AG04449 (cell line): ENCODE measurements at regions not wholly inside any gene's neighbourhood (a gene's known extent, or its start where the extent isn't known, plus 50 kb on each side); places are given as distances from the start of the nearest gene placed in this dataset.

Source experiments
- CTCF ChIA-PET: fragments of 350-600 bp; formaldehyde crosslinking; extraction: SDS; loops from one replicate; lab custom pipeline; 2021; ENCODE audit warnings: antibody characterized with exemption; lab: Yijun Ruan, JAX
- POLR2A ChIA-PET: fragments of 400-600, 350-600 bp; formaldehyde crosslinking; extraction: SDS; loops from one replicate; lab custom pipeline; 2020; ENCODE audit warnings: antibody characterized with exemption, inconsistent platforms; lab: Yijun Ruan, JAX
- DNase-seq: peaks from one replicate; pipeline ENCODE4 v3.0.0-alpha.2; 2010; ENCODE audit warnings: low read depth, low spot score
- H3K4me3 ChIP-seq: 2 replicates; pipeline ENCODE4 v1.5.1; 2011; ENCODE audit warnings: low read depth, mild to moderate bottlenecking, control low read depth, low read length
- TF ChIP-seq, protein P1 (sequence below): IDR thresholded peaks from one replicate; pipeline ENCODE4 v1.5.1; 2011; ENCODE audit warnings: mild to moderate bottlenecking, moderate library complexity, low read length, control low read depth, inconsistent platforms; ENCODE audit not compliant: insufficient read depth; ENCODE audit errors: missing control alignments

- TF ChIP-seq, protein P1, sequence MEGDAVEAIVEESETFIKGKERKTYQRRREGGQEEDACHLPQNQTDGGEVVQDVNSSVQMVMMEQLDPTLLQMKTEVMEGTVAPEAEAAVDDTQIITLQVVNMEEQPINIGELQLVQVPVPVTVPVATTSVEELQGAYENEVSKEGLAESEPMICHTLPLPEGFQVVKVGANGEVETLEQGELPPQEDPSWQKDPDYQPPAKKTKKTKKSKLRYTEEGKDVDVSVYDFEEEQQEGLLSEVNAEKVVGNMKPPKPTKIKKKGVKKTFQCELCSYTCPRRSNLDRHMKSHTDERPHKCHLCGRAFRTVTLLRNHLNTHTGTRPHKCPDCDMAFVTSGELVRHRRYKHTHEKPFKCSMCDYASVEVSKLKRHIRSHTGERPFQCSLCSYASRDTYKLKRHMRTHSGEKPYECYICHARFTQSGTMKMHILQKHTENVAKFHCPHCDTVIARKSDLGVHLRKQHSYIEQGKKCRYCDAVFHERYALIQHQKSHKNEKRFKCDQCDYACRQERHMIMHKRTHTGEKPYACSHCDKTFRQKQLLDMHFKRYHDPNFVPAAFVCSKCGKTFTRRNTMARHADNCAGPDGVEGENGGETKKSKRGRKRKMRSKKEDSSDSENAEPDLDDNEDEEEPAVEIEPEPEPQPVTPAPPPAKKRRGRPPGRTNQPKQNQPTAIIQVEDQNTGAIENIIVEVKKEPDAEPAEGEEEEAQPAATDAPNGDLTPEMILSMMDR, result no peak
- no peak for DNase-seq
- H3K4me3 ChIP-seq, result no peak overlapping the region
- ChIA-PET POLR2A (no interaction called here), CTCF (interaction anchor here (1.0 kb wide), 1 partner anchor 9 kb away, joined by 3 read pairs; no protein-coding TSS in a partner anchor)
These were observed 219.7 kb upstream of the NAALADL2 start for GRCh38 chr3:174639406-174639805.

GRCh38 chr3:174639970-174640369, 219.2 kb upstream of the NAALADL2 start:
- ChIA-PET CTCF (no interaction called here), POLR2A (no interaction called here)
- TF ChIP-seq, protein P1, result no peak
- H3K4me3 ChIP-seq, result no peak overlapping the region
- DNase-seq, result no peak

GRCh38 chr3:174640932-174641331, 218.2 kb upstream of the NAALADL2 start:
- no peak overlapping the region for H3K4me3 ChIP-seq
- TF ChIP-seq, protein P1, result no peak
- DNase-seq, result no peak
- ChIA-PET POLR2A (no interaction called here), CTCF (no interaction called here)

DNA sequence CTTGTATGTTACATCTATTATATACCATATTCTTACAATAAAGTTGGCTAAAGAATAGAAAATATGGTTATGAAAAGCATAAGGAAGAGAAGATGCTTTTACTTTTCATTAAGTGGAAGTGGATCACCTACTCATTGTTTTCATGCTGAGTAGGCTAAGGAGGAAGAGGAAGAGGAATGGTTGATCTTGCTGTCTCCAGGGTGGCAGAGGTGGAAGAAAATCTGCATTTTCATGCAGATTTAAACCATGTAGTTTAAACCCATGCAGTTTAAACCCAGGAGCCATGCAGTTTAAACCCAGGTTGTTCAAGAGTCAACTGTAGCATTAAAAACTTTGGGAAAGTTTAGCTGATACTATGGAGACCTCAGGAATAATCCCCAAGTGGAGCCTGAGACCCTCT, 214.8 kb upstream of the NAALADL2 start:
- DNase-seq, result no peak
- no peak overlapping the region for H3K4me3 ChIP-seq
- ChIA-PET POLR2A (no interaction called here), CTCF (no interaction called here)
- TF ChIP-seq, protein P1, result no peak

DNA sequence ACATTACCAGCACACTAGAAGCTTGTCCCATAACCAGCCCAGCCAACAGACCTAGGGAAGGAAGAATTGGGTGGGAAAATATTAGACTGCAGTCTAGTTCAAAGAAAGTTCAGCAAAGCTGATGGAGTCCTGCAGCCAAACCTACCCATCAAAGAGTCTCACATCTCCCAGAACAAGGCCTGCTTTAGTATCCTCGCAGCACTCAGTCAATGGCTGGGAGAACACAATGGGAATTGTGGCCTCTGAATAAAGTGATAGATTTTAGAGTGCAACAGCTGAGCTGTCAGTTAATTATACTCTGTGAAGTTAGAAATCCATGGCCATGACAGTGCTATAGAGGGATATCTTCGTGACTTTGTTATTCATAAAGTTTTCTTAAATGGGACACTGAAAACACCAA, 207.2 kb upstream of the NAALADL2 start:
- TF ChIP-seq, protein P1, result no peak
- POLR2A ChIA-PET, result no interaction called here

GRCh38 chr3:174659511-174659910, 199.6 kb upstream of the NAALADL2 start:
- H3K4me3 ChIP-seq, result no peak overlapping the region
- no peak for DNase-seq
- ChIA-PET CTCF (no interaction called here), POLR2A (no interaction called here)
- TF ChIP-seq, protein P1, result no peak

More for the DNA sequence above, 207.2 kb upstream of the NAALADL2 start:
- no peak for DNase-seq
- no peak overlapping the region for H3K4me3 ChIP-seq
- CTCF ChIA-PET, result no interaction called here
